AG09319 (cell line): ENCODE measurements at regions not wholly inside any gene's neighbourhood (a gene's known extent, or its start where the extent isn't known, plus 50 kb on each side); places are given as distances from the start of the nearest gene placed in this dataset.

ENCODE experiments used
- DNase-seq: peaks from one replicate; pipeline ENCODE4 v3.0.0-alpha.2; 2010; ENCODE audit warnings: low read depth; ENCODE audit errors: extremely low read depth
- TF ChIP-seq, protein P1 (sequence below): IDR thresholded peaks from 2 replicates; pipeline ENCODE4 v1.5.1; 2011; ENCODE audit warnings: low read depth, mild to moderate bottlenecking, inconsistent platforms, low read length, moderate library complexity

- TF ChIP-seq, protein P1, sequence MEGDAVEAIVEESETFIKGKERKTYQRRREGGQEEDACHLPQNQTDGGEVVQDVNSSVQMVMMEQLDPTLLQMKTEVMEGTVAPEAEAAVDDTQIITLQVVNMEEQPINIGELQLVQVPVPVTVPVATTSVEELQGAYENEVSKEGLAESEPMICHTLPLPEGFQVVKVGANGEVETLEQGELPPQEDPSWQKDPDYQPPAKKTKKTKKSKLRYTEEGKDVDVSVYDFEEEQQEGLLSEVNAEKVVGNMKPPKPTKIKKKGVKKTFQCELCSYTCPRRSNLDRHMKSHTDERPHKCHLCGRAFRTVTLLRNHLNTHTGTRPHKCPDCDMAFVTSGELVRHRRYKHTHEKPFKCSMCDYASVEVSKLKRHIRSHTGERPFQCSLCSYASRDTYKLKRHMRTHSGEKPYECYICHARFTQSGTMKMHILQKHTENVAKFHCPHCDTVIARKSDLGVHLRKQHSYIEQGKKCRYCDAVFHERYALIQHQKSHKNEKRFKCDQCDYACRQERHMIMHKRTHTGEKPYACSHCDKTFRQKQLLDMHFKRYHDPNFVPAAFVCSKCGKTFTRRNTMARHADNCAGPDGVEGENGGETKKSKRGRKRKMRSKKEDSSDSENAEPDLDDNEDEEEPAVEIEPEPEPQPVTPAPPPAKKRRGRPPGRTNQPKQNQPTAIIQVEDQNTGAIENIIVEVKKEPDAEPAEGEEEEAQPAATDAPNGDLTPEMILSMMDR: no peak
- DNase-seq: no peak
Measured at GRCh38 chr10:78436706-78437406, 403.2 kb downstream of the RPS24 start.

GRCh38 chr10:78437407-78437768, 403.7 kb downstream of the RPS24 start:
- TF ChIP-seq, protein P1: no peak
- no peak for DNase-seq

DNA sequence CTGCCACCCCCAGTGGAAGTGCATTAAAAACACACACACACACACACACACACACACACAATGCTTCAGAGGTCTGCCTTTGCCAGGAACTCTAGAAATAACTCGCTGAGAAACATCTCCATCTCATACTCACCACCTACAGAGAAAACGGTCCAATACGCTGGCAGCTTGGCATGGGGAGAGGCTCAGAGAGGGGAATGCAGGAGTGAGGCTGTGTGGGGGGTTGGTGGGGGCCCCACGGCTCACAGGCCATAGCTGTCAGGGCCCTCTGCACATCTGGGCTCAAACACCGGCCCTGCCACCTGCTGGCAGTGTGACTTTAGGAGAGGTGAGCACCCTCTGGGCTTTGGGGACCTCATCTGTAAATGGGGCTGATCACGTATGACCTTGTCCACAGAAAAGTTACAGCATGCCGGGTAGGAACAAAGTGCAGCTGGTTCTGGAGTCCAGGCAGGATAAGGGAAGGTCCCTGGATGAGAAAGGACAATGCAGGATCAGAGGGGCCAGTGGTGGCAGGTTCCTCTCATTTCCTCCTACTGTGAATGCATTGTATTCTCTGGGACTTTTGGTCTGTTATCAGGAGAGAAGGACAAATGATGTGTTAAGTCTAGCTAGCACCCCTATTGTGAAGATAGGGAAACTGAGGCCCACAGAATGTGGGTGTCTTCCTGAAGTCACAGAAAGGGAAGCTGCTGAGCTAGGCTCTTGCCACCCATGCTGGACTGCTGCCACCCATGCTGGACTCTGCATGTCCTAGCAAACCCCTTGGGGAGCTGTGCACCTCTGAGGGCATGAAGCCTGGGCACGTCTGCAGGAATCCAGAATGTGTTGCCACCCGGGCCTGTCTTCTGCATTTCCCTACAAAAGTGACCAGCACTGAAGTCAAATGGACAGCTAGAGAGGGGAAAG, 404.6 kb downstream of the RPS24 start:
- no peak for DNase-seq
- TF ChIP-seq, protein P1: no peak

DNA sequence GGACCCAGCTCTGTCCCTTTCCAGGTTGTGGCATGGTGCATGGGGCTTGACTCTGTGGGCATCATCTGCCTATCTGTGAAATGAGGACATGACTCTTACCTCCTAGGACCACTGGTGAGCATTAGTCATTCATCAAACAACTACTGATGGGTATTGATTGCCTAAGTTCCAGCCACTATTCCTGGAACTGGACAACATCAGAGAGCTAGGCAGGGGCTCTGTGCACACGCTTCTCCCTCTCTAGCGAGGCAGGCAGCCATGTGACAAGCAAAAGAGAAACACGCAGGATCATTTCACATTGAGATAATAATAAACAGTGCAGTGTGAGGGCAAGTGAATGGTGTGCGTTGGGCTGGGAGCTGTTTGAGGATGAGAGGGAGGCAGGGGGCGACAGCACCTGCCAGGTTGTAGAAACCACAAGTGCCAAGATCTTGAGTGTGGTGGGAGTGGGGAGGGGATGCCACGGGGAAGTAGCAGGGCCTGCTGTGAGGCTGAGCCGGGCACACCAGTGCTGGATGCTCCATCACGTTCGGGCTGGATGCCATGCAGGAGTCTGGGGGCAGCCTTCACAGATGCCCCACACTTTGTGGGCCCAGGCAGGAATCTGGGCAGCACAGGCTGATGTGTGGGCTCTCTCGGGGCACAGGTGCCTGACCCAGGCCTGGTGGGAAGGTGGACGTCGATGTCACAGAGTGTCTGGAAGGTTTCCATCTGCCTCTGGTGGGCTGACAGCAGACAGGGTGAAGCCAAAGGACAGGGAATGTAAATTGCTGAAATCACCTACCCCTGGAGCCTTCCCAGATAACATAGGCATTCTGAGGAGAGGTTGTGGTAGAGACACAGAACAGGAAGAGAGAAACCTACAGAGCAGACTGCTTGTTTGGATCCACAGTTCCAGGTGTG, 405.5 kb downstream of the RPS24 start:
- TF ChIP-seq, protein P1: no peak
- DNase-seq: no peak

DNA sequence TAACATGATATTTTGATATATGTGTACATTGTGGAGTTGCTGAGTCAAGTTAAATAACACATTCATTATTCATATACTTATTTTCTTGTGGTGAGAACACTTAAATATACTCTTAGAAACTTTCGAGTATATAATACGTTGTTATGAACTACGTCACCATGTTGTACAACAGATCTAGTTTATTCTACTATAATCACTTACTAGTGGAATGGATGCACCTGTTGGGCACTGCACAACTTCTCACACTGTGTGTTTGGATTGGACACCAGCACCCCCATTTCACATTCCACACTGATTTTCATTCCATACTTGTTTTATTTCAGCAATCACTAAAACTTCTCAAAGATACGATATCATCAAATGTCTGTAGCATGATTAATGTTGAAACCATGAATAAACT, 407.3 kb downstream of the RPS24 start:
- DNase-seq: no peak
- TF ChIP-seq, protein P1: no peak

GRCh38 chr10:78441694-78442093, 408.0 kb downstream of the RPS24 start:
- TF ChIP-seq, protein P1: no peak
- no peak for DNase-seq
